ENCODE measurements at regions not wholly inside any gene's neighbourhood (a gene's known extent, or its start where the extent isn't known, plus 50 kb on each side); places are given as distances from the start of the nearest gene placed in this dataset.

DNA sequence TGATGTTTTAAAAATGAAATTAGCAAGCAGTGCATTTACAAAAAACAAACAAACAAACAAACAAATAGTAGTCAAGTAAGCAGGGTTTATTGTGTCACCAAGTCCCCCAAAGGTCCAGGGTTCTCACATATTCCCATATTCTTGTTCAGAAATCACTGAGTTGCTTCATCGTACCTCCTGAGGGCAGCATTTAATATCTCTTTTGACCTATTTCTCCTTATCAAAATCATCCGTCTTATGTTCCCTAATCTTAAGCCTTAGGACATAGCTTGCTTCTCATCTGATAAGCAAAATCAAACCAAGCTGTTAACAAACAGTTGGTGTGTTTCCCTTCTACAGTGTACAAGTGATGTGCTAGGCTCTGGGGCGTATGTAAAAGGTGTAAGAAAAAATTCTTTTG lies 109.5 kb upstream of the MAN2A1 start:
- TF ChIP-seq, protein P1, sequence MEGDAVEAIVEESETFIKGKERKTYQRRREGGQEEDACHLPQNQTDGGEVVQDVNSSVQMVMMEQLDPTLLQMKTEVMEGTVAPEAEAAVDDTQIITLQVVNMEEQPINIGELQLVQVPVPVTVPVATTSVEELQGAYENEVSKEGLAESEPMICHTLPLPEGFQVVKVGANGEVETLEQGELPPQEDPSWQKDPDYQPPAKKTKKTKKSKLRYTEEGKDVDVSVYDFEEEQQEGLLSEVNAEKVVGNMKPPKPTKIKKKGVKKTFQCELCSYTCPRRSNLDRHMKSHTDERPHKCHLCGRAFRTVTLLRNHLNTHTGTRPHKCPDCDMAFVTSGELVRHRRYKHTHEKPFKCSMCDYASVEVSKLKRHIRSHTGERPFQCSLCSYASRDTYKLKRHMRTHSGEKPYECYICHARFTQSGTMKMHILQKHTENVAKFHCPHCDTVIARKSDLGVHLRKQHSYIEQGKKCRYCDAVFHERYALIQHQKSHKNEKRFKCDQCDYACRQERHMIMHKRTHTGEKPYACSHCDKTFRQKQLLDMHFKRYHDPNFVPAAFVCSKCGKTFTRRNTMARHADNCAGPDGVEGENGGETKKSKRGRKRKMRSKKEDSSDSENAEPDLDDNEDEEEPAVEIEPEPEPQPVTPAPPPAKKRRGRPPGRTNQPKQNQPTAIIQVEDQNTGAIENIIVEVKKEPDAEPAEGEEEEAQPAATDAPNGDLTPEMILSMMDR (conservative IDR thresholded peaks at IDR 0.05) = peak; percentile 37; the same call in 1 of the 2 replicates
- no peak overlapping the region for H3K27ac ChIP-seq

DNA sequence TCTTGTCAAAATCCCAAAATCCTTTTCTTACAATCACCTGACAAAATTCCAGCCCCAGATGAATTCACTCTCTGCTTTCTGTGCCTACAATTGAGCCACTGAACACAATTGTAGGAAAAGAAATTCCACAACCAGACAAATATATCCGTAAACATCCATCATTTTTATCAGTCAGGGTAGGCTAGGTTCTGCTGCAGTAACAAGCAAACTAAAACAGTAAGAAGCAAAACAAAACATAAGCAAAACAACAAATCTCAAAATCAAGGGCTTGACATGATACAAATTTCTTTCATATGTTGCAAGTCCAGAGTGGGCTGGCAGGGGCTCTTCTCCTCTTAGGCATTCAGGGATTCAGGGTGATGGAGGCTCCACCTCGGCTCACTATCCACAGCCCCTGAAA lies 114.2 kb upstream of the MAN2A1 start:
- no peak overlapping the region for H3K27ac ChIP-seq
- TF ChIP-seq, protein P1 (conservative IDR thresholded peaks at IDR 0.05) = no peak

DNA sequence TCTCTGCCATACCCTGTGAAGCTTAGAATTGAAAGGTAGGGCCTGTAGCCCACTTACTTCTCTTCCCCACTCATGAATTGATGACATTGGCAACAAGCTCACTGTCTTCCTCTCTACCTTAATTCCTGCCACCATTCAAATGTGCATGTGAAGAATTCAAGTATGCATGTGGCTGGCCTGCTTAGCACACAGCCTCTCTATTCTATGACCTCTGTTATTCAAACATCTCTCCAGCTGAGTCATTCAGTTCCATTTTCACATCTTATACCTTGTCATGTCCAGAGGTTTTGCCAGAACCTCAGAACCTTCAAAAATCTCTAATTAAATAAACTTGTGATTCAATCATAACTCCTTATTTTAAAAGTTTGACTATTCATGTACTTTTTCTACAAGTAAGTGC lies 114.7 kb upstream of the MAN2A1 start:
- TF ChIP-seq, protein P1 (conservative IDR thresholded peaks at IDR 0.05) = no peak
- no peak overlapping the region for H3K27ac ChIP-seq

DNA sequence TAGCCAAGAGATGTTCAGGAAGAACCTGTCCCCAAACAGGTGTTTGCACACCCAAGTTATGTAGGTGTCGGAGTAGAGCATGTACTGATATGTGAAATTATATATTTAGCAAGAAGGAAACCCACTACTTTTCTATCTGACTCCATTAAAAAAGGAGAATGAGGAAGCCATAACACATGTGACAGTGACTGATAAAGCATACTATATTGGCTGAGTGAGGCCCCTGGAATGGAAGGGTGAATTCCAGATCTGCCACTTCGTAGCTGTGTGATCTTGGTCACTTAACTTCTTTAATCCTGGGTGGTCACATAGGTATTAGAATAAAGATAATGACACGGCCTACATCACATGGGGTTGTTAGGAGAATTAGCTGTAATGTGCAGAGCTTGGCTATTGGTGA lies 116.0 kb upstream of the MAN2A1 start:
- no peak overlapping the region for H3K27ac ChIP-seq
- TF ChIP-seq, protein P1 (conservative IDR thresholded peaks at IDR 0.05) = no peak

DNA sequence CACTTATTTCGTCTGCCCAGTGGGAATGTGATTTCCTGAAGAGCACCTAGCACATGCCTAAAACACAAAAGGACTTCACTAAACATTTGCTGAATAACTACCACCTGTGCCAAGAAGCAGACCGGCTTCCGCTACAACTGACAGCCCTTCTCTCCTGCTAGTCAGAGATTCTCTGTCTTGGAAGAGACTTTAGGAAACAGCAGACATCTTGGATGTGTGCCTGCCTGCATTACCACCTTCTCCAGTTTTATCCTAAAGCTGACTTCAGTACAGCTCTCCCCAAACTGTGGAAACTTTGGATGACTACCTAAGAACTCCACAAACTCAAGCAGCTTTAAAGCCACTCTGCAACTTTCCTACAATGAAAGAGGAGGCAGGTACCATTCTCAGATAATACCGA lies 116.5 kb upstream of the MAN2A1 start:
- TF ChIP-seq, protein P1 (conservative IDR thresholded peaks at IDR 0.05) = no peak

DNA sequence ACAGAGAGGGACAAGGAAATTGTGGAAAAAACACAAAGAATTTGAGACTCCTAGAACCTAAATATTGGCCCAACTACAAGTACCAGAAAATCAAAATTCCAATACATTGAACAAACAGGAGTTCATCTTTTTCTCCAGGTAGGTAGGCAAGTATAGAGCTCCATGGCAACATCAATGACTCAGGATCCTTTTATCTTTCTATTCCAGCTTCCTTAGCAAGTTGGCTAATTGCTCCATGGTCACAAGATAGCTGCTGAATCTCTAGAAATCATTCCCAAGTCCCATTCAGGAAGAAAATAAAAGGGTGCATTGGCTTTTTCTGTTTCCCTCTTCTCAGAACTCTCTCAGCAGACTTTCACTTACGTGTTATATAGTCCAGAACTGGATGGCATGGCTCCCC lies 117.9 kb upstream of the MAN2A1 start:
- TF ChIP-seq, protein P1 (conservative IDR thresholded peaks at IDR 0.05) = no peak
- no peak overlapping the region for H3K27ac ChIP-seq

More for the DNA sequence above, 116.5 kb upstream of the MAN2A1 start:
- no peak overlapping the region for H3K27ac ChIP-seq

DNA sequence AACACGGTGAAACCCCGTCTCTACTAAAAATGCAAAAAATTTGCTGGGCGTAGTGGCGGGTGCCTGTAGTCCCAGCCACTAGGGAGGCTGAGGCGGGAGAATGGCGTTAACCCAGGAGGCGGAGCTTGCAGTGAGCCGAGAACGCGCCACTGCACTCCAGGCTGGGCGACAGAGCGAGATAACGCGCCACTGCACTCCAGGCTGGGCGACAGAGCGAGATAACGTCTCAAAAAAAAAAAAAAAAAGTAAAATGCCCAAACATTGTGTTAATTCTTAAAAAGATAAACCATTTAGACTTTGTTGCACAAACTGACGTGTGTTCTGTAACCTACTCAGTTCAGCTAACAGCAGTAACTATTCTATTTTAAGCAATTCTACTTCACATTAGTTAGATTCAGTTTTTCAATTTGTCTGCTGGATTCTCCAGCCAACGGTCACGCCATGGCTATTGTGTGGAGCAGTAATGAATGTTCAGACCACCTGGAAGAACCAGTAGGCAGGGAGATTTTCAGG lies 119.3 kb upstream of the MAN2A1 start:
- TF ChIP-seq, protein P1 (conservative IDR thresholded peaks at IDR 0.05) = no peak
- no peak overlapping the region for H3K27ac ChIP-seq

Data from VCaP (cell line).